Mononuclear cell (primary cell): ENCODE measurements at regions not wholly inside any gene's neighbourhood (a gene's known extent, or its start where the extent isn't known, plus 50 kb on each side); places are given as distances from the start of the nearest gene placed in this dataset.

Experiments
- H3K27me3 ChIP-seq: 2 replicates; pipeline ENCODE4 v1.6.0; 2011; ENCODE audit warnings: low read length, control low read depth; ENCODE audit not compliant: insufficient read depth
- H3K4me1 ChIP-seq: 2 replicates; pipeline ENCODE4 v1.5.1; 2011; ENCODE audit warnings: mild to moderate bottlenecking, low read length, control low read depth; ENCODE audit not compliant: insufficient read depth
- H3K4me3 ChIP-seq: 2 replicates; pipeline ENCODE4 v1.5.1; 2011; ENCODE audit warnings: mild to moderate bottlenecking, low read length, moderate library complexity
- H3K9me3 ChIP-seq: 2 replicates; pipeline ENCODE4 v1.5.1; 2011; ENCODE audit warnings: low read depth, mild to moderate bottlenecking, control low read depth, low read length

DNA sequence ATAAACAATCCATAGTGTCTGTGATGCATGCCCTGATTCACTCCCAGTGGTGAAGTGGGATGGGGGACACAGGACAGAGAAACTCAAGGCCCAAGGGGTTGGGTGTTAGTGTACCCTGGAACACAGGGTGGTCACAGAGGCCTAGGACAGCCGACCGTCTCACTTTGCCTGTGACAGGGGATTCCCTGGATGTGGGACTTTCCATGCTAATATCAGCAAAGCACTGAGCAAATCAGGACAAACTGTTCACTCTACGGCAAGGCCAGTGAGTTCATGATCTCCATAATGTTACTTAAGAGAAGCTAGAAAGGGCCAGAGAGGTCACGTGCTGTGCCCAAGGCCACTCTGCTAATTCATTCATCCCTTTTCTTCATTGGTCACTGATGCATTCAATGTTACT is 158.7 kb upstream of the RBPJ start:
- H3K9me3 ChIP-seq, result no peaks in the 10 kb centered on the region
- no peak overlapping the region for H3K4me3 ChIP-seq
- H3K4me1 ChIP-seq, result peaks cover 10% of the 10 kb centered on the region
- H3K27me3 ChIP-seq, result no peaks in the 10 kb centered on the region

DNA sequence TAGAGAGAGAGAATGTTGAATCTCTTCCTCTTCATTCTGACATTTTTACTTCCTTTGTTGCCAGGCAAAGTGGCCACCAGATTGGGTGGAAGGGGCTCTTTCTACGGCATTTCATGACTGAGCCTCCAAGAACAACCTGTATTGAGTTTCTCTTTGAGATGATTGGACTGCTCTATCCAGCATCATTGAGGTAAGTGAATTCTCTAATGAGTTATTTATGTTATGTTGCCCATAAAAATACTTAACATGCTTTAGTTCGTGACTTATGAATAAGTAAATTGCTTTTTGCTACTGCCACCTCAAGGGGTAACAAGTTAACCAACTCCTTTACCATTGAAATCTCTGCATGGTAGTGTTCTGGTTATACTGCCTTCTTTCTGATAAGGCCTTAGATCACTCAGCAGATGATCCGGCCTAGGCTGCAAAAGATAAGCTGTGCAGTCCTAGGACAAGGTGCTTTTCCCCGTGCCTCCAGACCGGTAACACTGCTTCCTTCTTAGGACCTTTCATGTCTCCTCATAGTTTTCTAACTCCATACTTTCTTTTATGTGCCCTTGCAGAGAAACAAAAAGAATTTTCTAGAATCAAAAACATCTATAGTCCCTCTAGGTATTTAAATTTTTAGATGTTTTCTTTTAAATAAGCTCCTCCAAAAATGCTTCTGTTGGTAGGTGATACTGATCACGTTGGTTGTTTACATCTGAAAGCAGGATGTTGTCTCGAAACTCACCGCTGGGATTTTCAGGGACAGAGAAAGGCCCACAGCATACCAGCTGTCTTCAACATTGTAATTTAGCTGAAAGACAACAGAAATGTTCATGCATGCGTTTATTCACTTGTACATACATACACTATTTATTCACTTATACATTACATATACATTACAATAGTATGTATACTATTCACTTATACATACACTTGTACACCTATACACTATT is 157.1 kb upstream of the RBPJ start:
- Histone ChIP-seq H3K27me3 (no peaks in the 10 kb centered on the region), H3K4me3 (no peak overlapping the region), H3K4me1 (peaks cover 5% of the 10 kb centered on the region), H3K9me3 (no peaks in the 10 kb centered on the region)

DNA sequence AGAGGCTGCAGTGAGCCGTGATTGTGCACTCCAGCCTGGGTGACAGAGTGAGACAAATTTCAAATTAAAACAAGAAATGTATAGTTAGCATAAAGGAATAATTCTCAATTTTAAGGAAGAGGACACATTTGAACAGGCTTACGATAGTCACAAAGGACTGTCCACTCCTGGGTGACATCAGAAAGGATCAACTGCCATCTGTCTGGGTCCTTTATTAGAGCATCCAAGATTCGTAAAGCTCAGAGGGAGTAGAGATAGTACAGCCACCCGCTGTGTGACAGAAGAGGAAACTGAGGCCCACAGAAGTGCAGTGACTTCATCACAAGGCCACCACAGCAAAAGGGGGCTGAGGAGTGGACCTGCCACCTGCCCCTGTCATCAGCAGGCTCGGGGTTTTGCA is 149.3 kb upstream of the RBPJ start:
- Histone ChIP-seq H3K27me3 (no peaks in the 10 kb centered on the region), H3K4me1 (no peaks in the 10 kb centered on the region), H3K9me3 (no peaks in the 10 kb centered on the region)

DNA sequence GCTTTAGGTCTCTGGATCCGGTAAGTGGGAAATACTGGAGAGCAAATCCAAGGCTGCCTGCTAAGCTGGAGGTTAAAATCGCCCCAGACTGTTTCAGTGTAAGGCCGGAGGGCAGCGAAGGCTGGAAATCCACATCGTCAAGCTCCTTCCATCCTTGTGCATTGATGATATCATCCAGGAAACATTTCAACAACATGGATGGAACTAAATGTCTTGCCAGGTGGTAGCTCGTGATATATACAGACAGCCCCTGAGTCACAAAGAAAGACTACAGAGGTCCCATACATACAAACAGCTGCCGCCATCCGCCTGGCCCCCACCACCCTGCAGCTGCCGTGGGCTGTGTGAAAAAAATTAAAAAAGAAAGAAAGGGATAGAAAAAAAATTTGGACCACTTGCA is 148.9 kb upstream of the RBPJ start:
- Histone ChIP-seq H3K27me3 (no peaks in the 10 kb centered on the region), H3K4me1 (no peaks in the 10 kb centered on the region), H3K4me3 (no peak overlapping the region), H3K9me3 (no peaks in the 10 kb centered on the region)

More for the DNA sequence above, 149.3 kb upstream of the RBPJ start:
- H3K4me3 ChIP-seq, result no peak overlapping the region

DNA sequence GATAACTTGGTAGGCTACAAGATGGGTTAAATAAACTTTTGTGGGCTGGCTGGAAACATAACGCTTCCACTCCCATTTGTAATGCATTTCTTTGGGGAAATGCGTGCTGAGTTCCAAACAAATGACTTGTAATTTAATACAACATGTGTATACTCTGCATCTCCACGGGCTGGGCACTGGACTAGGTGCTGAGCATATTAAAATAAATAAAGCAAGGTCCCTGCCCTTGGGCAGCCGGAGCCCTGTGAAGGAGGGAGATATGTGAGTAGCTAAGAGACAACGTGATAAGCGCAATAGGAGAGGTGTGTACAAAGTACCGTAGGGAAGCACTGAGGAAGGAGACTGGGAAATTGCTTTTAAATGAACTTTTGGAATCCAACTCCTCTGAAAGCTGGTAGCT is 147.2 kb upstream of the RBPJ start:
- H3K27me3 ChIP-seq, result no peaks in the 10 kb centered on the region
- H3K4me3 ChIP-seq, result no peak overlapping the region
- no peaks in the 10 kb centered on the region for H3K4me1 ChIP-seq
- H3K9me3 ChIP-seq, result no peaks in the 10 kb centered on the region

DNA sequence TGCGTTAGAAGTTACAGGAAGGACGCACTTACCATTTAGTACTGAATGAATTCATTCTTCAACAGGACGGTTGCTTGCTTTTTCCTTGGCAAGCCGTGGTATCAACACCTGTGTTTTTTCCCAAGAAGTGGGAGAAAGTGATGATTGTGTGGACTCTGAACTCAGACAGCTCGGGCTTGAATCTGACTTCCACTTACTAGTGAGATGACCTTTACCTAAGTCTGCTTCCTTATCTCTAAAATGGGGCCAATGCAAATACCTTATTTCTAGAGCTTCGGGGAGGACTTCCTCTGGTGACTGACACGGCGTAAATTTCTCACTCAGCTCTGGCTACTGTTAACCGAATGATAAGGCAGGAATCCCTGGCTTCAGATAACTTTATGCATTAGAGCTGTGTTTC is 146.8 kb upstream of the RBPJ start:
- no peak overlapping the region for H3K4me3 ChIP-seq
- no peaks in the 10 kb centered on the region for H3K27me3 ChIP-seq
- no peaks in the 10 kb centered on the region for H3K9me3 ChIP-seq
- no peaks in the 10 kb centered on the region for H3K4me1 ChIP-seq

DNA sequence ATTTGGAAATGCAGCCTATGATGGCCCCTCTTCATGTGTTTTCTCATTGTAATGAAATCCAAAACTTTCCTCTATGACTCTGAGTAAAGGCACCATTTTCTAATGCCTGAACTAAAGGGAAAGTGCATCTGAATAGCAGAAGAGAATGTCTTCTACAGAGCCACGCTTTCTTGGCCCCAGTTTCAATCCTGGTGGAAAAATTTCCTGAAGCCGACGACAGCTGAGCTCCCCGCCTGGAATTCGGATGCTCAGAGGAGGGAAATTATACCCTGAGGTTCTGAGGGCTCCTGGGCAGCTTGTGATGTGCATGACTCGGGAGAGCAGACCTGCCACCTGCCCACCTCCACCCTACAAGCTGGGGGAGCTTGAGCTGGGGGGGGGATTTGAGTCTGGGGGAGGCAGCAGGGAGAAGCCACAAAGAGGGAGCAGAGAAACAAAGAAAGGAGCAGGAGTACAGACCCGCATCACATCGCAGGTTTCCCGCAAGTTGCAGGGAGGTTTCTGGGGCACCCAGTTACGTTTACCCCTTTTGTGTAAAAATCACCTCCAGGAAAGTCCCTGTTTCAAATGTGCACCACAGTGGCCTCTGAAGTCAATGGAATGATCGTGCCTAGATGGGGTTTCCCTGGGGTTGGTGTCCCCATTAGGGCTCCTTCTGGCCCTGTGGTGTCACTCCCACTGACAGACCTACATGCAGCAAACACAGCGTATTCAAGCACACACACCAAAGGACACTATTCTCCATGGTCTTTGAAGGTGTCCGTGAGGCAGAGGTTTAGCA is 145.6 kb upstream of the RBPJ start:
- H3K4me3 ChIP-seq, result no peak overlapping the region
- no peaks in the 10 kb centered on the region for H3K9me3 ChIP-seq
- H3K4me1 ChIP-seq, result no peaks in the 10 kb centered on the region
- no peaks in the 10 kb centered on the region for H3K27me3 ChIP-seq

DNA sequence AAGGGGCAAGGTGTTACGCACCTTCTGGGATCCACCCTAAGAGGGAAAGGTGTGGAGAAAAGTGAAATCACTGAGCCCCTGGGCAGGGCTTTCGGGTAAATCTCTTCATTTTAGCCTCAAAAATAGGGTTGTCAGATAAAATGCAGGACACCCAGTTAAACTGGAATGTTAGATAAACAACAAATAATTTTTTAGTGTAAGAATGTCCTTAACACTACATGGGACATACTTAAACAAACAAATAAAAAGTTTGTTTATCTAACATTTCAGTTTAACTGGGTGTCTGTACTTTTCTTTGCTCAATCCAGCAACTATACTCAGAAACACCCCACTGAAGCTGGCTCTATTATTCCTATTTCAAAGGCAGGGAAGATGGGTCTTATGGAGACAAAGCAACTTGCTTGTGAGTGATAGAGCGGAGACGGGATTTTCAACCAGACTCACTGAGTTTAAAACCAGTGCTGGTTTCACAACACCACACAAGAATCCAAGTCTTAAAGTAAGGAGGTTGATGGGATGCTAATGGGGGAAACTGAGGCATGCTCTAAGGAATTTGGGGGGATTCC is 144.8 kb upstream of the RBPJ start:
- Histone ChIP-seq H3K4me1 (no peaks in the 10 kb centered on the region), H3K9me3 (no peaks in the 10 kb centered on the region), H3K27me3 (no peaks in the 10 kb centered on the region), H3K4me3 (no peak overlapping the region)

DNA sequence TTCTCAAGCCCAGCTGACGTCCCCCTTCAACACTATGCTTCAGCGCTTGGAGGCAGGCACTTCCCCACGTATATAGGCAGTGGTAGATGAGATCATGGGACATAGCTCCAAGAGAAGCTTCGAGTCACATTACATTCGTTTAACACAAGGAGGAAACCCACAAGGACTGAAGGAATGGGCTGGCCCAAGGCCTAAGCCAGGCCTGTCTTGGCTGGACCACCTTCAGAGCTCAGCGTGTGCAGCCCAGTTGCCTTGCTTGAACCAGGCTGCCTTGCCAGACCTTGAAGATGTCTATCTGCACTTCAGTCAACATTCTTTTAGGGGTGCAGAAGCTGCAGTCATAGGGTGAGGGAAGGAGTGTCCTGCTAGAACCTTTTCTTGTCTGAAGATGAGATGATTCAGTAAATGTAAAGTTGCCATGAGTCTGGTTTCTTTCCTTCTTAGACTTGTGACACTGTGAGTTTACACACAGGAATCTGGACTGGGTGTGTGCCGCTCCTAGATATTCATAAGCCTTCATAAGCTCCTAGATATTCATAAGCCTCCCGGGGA is 144.1 kb upstream of the RBPJ start:
- H3K4me1 ChIP-seq, result no peaks in the 10 kb centered on the region
- no peaks in the 10 kb centered on the region for H3K9me3 ChIP-seq
- no peak overlapping the region for H3K4me3 ChIP-seq
- H3K27me3 ChIP-seq, result no peaks in the 10 kb centered on the region

DNA sequence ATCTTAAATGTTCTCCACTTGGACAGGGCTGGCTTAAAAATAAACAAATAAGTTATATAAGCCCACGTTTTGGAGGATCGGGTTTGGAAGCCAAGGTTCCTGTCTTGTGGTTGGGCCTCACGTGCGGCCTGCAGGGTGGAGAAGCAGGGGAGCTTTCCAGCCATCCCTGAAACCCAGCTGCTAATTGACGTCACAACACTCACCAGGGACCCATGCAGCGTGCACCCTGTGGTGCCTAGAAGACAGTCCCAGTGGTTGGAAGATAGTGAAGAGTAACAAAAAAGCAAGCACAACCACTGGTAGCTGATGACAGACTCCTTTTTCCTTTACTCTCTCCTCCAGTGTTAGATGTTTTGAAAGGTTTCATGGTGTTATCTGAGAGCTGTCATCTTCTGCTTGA is 142.0 kb upstream of the RBPJ start:
- Histone ChIP-seq H3K9me3 (no peaks in the 10 kb centered on the region), H3K4me1 (no peaks in the 10 kb centered on the region), H3K27me3 (no peaks in the 10 kb centered on the region)

DNA sequence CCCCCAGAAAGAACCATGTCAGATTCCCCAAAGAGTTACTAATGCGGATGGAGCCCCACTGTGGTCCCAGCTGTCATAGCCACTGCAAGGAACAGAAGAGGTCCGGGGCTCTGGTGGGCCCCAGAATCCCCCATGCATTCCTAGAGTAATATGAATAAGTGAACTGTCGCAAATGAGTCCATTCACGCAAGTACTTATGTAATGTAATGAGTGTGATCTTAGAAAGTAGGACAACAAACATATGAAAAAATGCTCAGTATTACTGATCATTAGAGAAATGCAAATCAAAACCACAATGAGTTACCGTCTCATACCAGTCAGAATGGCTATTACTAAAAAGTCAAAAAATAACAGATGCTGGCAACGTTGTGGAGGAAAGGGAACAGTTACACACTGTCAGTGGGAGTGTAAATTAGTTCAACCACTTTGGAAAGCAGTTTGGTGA is 141.5 kb upstream of the RBPJ start:
- Histone ChIP-seq H3K4me3 (no peak overlapping the region), H3K9me3 (no peaks in the 10 kb centered on the region), H3K4me1 (no peaks in the 10 kb centered on the region), H3K27me3 (no peaks in the 10 kb centered on the region)

More for the DNA sequence above, 142.0 kb upstream of the RBPJ start:
- no peak overlapping the region for H3K4me3 ChIP-seq

DNA sequence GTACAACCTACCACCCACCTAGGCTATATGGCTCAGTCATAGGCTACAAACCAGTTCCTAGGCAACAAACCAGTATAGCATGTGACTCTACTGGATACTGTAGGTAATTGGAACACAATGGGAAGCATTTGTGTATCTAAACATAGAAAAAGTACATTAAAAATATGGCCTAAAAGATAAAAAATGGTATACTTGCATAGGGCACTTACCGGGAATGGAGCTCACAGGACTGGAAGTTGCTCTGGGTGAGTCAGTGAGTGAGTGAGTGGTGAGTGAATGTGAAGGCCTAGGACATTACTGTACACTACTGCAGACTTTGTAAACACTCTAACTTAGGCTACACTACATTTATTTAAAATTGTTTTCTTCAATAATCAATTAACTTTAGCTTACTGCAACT is 139.2 kb upstream of the RBPJ start:
- Histone ChIP-seq H3K4me3 (no peak overlapping the region), H3K4me1 (no peaks in the 10 kb centered on the region), H3K9me3 (no peaks in the 10 kb centered on the region), H3K27me3 (no peaks in the 10 kb centered on the region)

DNA sequence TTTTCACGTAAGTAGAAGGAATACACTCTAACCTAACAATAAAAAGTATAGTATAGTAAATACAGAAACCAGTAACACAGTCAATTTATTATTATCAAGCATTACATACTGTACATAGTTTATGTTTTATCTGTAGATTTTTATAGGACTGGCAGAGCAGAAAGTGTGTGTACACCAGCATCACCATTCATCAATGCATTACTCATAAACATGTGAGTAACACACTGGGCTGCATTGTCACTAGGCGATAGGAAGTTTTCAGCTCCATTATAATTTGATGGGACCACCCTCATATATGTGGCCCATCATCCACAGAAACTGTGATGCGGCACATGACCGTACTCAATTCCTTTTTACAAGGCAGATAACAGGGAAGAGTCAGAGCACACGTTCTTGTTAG is 137.8 kb upstream of the RBPJ start:
- no peak overlapping the region for H3K4me3 ChIP-seq
- no peaks in the 10 kb centered on the region for H3K27me3 ChIP-seq
- no peaks in the 10 kb centered on the region for H3K9me3 ChIP-seq
- no peaks in the 10 kb centered on the region for H3K4me1 ChIP-seq

DNA sequence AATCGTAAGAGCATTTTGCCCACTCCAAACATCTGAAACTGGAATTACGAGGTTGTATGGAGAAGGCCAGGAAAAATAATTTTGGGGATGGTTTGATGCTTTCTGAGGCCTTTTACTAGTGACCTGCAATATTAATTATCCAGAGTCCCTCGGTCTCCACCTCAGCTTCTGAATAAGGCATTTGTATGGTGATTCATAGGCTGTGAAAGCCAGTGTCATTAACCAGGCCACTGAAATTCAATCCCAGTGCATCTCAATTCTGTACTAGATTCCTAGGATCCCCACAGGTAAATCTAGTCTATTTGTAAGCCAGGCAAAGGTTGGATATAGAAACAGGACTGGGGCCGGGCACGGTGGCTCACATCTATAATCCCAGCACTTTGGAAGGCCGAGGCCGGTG is 135.4 kb upstream of the RBPJ start:
- Histone ChIP-seq H3K4me1 (no peaks in the 10 kb centered on the region), H3K4me3 (no peak overlapping the region), H3K9me3 (no peaks in the 10 kb centered on the region), H3K27me3 (no peaks in the 10 kb centered on the region)

DNA sequence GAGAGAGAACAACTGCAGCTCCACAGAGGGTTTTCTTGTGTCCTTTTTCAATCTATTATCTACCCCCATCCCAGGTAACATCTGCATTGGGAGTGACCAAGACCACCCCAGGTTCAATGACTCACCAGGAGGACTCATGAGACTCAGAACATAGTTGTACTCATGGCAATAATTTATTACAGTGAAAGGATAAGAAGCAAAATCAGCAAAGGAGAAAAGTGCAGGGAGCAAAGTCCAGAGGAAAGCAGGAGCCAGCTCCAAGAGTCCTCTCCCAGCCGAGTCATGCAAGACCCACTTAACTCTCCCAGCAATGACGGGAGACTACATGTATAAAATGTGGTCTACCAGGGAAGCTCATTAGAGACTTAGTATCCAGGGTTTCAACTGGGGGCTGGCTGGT is 129.5 kb upstream of the RBPJ start:
- no peaks in the 10 kb centered on the region for H3K27me3 ChIP-seq
- no peaks in the 10 kb centered on the region for H3K9me3 ChIP-seq
- no peak overlapping the region for H3K4me3 ChIP-seq
- H3K4me1 ChIP-seq, result peaks cover 2% of the 10 kb centered on the region
